Epithelial cell of proximal tubule (primary cell): ENCODE measurements at regions not wholly inside any gene's neighbourhood (a gene's known extent, or its start where the extent isn't known, plus 50 kb on each side); places are given as distances from the start of the nearest gene placed in this dataset.

Experiments used
- DNase-seq: peaks from one replicate; pipeline ENCODE4 v3.0.0-alpha.2; 2011; ENCODE audit warnings: low read depth
- H3K4me3 ChIP-seq: 2 replicates; pipeline ENCODE4 v1.5.1; 2011; ENCODE audit warnings: low read depth, mild to moderate bottlenecking, low read length
- TF ChIP-seq, protein P1 (sequence below): conservative IDR thresholded peaks from 2 replicates; pipeline ENCODE4 v1.5.1; 2012; ENCODE audit warnings: low read depth, mild to moderate bottlenecking, low read length

DNA sequence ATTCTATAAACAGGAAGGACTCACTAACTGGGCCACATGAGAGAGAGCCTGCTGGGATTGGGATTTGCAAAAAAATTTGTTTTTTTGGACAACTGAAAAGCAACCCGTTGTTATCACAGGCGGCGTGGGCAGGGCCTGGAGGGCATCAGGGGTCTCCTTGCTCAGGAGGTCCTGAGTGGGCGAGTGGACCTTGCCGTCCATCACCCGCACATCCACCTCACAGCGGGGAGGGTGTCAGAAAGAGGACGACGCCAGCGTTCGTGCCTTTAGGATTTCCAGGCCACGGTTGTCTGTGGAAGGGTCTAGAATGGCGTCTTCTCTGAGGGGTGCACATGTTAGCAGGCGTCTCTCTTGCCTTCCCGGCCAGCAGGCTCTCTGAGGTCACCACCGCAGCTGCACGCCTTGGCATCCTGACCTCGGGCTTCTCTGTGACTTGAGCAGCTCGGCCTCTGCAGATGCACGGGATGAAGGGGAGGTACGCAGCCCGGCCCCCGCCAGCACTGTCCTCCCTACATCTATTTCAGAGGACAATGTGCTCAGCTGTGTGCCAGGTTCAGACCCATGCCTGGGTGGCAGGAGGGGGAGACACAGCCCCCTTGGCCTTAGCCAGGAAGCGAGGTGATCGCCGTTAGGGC, 749.5 kb downstream of the BRD1 start:
- TF ChIP-seq, protein P1, sequence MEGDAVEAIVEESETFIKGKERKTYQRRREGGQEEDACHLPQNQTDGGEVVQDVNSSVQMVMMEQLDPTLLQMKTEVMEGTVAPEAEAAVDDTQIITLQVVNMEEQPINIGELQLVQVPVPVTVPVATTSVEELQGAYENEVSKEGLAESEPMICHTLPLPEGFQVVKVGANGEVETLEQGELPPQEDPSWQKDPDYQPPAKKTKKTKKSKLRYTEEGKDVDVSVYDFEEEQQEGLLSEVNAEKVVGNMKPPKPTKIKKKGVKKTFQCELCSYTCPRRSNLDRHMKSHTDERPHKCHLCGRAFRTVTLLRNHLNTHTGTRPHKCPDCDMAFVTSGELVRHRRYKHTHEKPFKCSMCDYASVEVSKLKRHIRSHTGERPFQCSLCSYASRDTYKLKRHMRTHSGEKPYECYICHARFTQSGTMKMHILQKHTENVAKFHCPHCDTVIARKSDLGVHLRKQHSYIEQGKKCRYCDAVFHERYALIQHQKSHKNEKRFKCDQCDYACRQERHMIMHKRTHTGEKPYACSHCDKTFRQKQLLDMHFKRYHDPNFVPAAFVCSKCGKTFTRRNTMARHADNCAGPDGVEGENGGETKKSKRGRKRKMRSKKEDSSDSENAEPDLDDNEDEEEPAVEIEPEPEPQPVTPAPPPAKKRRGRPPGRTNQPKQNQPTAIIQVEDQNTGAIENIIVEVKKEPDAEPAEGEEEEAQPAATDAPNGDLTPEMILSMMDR: no peak
- no peak for DNase-seq
- no peak overlapping the region for H3K4me3 ChIP-seq

DNA sequence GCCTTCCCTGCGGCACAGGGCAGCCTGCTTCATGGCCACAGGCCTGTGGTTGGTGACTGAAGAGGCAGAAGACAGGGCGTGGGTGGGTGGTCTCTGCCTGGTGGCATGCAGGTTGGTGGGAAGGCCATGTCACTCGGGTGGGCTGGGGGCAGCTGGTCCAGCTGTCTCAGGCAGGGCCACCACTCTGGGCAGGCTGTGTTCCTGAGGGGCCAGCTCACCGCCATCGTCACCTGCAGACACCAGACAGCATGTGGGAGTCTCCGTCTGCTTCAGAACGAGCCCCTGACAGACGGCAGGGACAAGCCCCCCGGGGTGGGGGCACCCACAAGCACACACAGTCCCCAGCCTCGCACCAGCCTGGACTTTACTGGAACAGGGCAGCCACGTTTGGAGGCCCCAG, 750.1 kb downstream of the BRD1 start:
- no peak for DNase-seq
- TF ChIP-seq, protein P1: no peak
- H3K4me3 ChIP-seq: no peak overlapping the region

DNA sequence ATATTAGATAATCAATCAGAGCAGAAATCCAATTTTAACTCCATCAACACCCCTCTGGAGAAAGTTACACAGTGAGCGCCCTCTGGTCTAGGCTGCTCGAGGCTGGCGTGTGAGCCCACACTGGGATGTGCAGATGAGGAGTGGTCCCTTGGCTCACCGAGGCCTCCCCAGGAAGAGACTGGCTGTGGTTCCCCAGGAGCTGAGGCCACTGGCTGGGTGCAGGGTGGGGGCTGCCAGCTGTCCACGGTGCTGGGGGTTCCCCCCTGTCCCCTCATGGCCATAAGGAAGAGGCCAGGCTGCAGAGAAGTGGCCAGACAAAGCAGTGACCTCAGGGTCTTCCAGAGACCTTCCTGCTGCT, 750.7 kb downstream of the BRD1 start:
- TF ChIP-seq, protein P1: no peak
- DNase-seq: no peak

DNA sequence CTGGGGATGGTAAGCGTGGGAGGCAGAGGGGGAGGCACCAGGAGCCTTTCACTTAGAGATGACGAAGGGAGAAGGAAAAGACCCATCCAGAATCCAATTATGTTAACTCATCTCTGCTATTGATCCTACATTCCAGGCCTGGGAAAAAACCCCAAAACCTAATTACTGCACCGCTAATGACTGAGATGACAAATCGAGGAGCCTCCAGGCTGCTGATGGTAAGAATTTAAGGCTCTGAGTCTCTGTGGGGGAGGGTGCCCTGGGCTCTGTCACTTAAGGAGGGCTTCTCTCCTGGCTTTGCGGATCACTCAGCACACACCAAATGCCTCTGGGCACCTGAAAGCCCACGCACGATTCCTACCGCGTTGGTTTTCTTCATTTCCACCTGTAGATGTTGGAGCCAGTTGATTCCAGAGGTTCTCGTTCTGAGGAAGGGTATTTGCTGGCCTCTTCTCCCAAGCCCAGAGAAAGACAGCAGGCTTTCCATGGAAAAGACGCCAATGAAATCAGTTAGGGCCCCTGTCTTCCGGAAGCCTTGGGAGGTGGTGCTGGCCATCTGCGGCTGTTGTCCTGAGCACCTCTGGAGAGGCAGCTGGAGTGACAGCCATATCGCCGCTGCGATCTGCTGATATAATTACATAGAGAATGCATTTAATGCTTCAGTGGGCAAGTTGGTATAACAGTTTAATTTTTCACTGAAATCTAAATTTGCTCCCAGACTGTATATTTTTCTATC, 751.2 kb downstream of the BRD1 start:
- H3K4me3 ChIP-seq: no peak overlapping the region
- TF ChIP-seq, protein P1: no peak
- DNase-seq: no peak

More for the DNA sequence above, 750.7 kb downstream of the BRD1 start:
- no peak overlapping the region for H3K4me3 ChIP-seq

DNA sequence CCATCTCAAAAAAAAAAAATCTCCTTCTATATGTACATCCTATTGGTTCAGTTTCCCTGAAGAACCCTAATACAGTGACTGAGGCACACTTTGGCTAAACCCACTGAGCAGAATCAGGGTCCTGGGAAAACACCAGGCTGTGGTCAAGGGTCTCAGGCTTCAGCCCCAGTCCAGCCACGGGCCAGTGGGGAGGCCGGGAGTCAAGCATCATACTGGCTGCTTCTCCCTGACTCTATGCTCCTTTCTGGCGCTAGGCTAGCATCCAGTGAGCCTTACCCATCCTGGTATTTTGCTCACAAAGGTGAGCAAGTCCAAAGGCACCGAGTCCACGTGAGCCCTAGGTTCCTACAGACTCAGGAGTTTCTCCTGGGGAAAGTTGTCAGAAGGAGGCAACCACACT, 752.5 kb downstream of the BRD1 start:
- TF ChIP-seq, protein P1: no peak
- DNase-seq: no peak
- H3K4me3 ChIP-seq: no peak overlapping the region

DNA sequence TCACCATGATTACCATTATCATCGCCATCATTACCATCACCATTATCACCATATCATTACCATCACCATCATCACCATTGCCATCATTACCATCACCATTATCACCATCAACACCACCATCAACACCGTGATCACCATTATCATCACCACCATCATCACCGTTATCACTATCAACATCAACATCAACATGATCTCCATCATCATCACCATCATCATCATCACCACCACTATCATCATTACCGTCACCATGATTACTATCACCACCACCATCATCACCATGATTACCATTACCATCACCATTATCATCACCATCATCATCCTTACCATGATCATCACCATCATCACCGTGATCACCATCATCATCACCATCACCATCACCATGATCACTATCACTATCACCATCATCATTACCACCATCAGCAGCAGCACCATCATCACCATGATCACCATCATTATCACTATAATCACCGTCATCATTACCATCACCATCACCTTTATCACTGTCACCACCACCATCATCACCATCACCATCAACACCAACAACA, 753.7 kb downstream of the BRD1 start:
- no peak overlapping the region for H3K4me3 ChIP-seq
- TF ChIP-seq, protein P1: no peak
- no peak for DNase-seq
